Activated naive CD8-positive, alpha-beta T cell treated with anti-CD3 and anti-CD28 coated beads, Interleukin-2, amount 50 U/mL, for 16 hours (primary cell): ENCODE measurements at regions not wholly inside any gene's neighbourhood (a gene's known extent, or its start where the extent isn't known, plus 50 kb on each side); places are given as distances from the start of the nearest gene placed in this dataset.
"Not testable (repeated sequence)": the region's sequence is repeated elsewhere in the genome, so short reads cannot be mapped to it uniquely, and the experiment has no call there.

ENCODE experiments used
- DNase-seq: peaks from one replicate; pipeline ENCODE4 v3.0.0-alpha.2; 2020; ENCODE audit warnings: low read depth, low spot score

DNA sequence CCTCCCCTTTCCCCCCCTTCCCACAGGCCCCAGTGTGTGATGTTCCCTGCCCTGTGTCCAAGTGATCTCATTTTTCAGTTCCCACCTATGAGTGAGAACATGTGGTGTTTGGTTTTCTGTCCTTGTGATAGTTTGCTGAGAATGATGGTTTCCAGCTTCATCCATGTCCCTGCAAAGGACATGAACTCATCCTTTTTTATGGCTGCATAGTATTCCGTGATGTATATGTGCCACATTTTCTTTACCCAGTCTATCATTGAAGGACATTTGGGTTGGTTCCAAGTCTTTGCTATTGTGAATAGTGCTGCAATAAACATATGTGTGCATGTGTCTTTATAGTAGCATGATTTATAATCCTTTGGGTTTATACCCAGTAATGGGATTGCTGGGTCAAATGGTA is 106.0 kb upstream of the CADM1 start:
- not testable (repeated sequence) for DNase-seq

DNA sequence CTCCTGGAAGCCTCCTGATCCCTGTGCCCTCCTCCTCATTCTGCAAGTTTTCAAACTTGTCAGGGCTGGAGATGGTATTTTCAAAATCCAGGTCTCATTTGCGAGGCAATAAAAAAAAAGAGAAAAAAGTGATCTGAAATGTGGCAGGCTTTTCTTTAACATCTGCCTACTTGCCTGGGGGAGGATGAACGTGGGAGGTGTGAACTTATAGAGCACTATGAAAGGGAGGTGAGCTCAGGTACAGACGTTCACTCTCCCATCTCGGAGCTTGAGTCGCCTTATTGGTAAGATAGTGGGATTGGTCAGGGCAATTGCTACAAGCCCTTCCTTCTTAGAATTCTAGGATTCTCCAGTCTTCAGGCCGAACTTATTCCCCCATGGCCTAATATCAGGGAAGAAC is 104.8 kb upstream of the CADM1 start:
- no peak for DNase-seq

DNA sequence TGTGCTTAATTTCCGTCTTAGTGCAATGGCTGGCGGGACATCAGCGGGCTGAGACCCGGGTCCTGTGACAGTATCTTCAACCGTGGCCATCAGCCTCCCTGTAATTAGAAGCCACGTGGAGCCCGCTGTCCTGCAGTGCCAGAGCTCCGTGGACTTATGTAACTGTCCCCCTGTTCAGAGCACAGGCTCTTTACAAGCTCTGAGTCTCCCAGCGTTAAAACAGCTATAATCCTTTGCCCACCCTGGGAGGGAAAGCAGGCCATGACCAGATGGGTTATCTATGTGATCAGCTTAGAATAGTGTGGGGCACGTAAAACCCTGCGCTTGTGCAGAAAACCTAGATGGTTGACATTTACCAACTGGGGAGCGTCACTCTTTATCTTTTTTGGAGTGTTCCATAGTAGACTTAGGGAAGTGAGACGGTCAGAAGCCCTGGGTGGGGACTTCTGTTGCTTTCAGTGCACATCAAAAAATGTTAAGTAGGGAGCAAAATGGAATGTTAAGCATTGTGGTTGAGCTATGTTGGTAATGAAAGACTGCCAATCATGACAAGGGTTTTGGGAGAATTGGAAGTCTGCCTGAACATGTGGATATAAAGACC is 103.5 kb upstream of the CADM1 start:
- no peak for DNase-seq

DNA sequence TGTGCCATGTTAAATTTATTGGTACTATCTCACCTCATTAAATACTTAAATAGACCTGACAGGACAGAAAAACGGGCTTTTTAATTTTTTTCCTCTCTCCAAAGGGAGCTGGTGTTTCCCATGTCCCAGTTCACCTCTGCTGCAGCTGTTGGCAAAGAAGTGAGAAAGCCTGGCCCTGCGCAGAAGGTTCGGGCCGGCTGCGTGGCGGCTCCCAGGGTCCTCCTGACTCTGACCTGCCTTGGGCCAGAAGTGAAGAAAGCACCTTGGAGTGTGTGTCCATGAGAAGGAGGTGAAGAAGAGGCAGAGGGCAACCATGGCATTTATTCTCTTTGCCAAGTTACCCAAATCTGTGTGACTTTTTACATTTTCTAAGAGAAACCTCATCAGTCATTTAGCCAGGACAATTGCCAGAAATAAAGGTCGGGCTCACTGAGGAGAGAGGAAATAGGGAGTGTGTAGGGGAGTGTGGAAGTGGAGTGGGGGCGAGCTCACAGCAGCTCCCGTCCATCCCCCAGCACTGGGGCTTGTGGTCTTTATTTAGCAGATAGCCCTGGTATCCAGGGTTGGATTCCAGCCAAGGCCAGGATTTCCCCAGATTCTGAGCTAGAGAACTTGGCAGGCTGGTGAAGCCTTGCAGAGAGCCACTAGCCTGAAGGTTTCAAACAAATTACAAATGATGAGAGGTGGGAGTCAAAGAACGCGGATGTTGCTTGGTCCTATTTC is 102.4 kb upstream of the CADM1 start:
- no peak for DNase-seq

DNA sequence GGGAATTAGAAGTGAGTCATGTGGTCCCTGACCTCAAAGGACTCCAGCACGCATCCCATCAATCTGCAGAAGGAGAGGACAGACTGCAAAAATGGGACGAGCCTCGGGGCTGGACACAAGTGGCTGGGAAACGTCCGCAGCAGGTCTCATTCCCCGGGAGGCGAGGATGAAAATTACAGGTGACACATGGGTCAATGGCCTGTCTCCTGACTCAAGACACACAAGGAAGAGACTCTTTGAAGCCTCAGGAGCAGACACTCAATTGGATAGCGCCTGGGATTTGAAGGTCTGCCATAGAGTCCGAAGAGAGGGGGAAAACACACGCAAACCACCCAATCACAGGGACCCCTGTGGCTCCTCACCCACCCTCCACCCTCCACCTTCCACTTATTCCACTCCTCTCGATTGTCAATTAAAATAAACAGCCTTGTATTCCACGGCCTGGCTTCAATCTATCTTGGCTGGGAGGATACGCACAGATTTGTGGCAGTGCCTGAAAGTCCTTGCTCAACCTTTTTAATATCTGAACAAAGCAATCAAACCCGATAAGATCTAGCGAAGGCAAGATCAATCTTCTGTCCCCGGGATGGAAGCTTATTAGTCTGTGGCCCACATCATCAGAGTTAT is 101.8 kb upstream of the CADM1 start:
- DNase-seq, result no peak

DNA sequence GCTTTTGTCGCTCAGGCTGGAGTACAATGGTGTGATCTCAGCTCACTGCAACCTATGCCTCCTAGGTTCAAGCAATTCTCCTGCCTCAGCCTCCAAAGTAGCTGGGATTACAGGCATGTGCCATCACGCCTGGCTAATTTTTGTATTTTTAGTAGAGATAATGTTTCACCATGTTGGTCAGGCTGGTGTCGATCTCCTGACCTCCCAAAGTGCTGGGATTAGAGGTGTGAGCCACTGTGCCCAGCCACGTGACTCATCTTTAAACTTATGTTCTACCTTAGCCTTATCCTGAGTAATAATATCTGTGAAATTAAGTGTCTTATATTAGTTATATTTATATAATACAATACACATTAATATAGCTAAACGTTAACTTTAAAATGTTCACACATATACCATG is 101.2 kb upstream of the CADM1 start:
- DNase-seq, result not testable (repeated sequence)

DNA sequence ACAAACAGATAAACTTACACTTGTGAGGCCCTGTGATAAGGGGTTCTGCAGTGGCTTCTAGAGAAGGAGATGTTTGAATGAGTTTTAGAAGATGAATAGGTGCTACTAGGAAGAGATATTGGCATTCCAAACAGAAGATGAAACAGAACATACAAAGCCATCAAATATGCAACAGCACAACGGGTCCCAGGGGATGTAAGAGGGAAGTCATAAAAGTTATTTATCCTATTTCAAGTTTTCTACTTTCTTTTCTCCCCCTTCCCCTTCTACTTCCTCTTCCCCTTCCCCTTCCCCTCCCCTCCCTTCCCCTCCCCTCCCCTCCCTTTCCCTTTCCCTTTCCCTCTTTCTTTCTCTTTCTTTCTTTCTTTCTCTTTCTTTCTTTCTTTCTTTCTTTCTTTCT is 94.9 kb upstream of the CADM1 start:
- no peak for DNase-seq

DNA sequence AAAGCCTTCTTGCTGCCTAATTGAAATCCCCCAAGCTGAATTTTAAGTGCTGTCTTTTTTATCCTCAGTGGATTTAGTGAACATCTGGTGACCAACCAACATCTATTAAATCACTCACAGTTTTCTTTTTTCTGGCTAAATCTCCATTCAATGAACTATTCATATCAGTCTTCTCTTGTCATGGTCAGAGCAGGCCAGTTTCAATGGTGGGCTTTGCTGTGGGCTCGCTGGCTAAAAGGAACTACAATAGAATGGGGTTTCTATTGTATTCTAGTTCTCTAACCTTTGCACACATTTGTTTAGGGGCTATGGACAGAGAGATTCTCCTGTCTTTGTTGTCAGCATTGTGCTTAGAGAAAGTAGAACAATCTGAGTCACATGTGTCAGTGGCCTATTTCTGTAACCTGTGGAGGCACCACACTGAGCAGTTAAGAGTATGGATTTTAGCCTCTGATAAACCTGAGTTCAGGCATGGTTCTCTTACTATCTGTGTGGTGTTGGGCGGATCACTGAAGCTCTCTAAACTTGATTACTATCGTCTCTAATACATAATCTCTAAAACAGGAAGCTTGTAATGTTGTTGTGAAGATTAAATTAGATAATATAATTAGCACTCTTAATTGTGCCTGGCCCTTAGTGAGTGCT is 94.2 kb upstream of the CADM1 start:
- no peak for DNase-seq

DNA sequence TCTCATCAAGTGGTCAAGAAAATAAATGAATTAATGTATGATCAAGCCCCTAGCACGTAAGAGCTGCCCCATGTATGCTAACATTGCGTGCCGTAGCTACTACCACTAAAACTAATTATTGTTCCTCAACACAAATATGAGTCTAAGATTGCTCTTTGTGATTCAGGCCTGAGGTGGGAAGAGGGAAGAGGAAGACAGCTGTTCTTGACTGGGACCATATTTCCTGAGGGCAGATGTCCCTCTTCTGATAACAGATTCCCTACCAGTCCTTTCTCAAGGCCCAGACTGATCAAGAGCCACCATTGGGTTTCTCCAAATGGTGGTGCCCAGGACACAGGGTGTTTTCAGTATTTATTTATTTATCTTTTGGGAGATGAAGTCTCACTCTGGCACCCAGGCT is 87.2 kb upstream of the CADM1 start:
- DNase-seq, result no peak

DNA sequence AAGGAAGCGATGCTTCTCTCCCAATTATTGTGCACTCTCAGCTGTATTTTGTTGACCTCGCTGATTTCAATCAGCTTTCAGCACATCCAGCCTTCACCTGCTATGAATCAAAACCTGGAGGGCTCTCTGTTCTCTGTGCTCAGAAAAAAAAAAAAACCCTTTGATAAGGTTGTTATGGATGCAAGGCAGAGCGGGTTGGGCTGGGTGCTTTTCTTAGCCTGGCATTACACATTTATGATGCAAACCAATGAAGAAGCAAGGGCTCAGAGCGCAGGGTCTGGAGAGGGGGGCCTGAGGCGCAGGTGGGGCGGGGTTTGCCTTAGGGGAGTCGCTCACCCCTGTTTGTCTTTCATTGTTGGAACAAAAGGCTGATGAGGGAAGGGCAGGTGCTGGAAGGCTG is 86.0 kb upstream of the CADM1 start:
- no peak for DNase-seq

DNA sequence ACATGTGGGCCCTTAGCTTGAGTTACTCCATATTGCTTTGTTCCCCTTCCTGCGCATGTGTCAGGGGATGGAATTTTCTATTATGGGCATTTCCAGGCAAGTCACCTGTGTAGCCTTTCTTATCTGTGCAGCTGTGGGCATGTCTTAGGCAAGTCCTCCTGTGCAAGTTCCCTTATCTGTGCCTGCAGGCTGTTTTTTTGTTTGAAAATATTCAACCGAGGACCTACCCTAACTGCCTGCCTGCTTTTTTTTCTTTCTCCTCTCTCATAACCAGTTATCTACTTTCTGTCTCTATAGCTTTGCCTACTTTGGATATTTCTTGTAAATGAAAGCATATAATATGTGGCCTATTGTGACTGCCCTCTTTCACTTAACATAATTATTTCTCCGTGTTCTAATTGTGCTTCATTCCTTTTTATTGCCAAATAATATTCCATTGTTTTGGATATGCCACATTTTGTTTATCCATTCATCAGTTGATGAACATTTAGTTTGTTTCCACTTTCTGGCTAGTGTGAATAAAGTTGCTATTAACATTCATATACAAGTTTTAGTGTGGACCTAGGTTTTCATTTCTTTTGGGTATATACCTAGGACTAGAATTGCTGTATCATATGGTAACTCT is 83.6 kb upstream of the CADM1 start:
- no peak for DNase-seq

DNA sequence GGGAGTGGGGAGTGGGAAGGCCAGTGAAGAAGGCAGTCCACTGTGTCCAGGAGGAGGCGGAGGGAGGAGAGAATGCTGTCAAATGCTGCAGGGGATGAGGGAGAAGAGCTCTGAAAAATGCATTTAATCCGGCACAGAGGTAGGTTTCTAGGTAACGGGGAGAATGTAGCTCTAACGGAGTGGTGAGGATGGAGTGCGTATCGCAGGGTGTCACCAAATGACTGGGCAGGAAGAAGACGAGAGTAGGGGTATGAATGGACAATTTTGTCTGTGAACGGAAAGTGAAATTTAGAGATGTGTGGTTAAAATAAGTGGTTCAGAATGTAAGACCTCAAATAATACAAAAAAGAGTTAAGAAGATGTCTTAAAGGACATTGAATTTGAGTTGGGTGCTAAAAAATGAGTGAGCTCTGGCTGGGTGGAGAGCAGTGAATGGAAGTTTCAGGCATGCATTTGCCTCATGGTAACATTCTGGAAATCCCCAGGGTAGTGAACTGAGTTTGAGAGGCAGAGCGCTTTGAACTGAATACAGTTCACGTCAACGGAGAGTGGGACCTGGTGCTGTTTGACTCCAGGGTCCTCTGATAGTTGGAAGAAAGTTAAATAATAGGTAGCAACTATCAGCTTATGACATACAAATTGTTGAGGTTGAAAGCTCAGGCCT is 81.3 kb upstream of the CADM1 start:
- DNase-seq, result no peak

DNA sequence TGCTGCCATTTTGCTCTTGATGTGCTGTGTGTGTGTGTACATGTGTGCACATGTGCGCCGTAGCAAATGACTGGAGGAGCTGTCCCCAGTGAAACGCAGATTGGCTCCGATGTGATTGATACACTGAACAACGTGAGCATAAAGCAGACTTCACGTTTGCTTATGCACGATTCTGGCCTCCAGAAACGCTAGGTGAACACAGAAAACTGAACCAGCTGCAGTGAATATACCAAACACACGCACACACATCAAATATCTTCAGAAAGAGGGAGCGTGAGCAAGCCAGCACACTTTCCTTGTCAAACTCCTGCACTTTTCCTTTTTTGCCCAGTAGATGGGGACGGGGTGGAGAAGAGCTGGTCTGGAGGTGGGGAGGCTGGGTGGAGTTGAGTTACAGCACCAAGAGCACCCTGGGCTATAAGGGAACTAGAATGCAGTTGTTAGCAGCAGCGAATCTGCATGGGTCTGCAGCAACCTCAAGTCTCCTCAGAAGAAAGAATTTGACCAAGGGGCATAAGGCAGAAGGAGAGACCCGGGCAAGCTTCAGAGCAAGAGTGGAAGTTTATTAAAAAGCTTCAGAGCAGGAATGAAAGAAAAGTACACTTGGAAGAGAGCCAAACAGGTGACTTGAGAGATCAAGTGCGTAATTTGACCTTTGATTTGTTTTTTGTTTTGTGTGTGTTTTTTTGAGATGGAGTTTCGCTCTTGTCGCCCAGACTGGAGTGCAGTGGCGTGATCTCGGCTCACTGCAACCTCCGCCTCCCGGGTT is 77.8 kb upstream of the CADM1 start:
- DNase-seq, result no peak

DNA sequence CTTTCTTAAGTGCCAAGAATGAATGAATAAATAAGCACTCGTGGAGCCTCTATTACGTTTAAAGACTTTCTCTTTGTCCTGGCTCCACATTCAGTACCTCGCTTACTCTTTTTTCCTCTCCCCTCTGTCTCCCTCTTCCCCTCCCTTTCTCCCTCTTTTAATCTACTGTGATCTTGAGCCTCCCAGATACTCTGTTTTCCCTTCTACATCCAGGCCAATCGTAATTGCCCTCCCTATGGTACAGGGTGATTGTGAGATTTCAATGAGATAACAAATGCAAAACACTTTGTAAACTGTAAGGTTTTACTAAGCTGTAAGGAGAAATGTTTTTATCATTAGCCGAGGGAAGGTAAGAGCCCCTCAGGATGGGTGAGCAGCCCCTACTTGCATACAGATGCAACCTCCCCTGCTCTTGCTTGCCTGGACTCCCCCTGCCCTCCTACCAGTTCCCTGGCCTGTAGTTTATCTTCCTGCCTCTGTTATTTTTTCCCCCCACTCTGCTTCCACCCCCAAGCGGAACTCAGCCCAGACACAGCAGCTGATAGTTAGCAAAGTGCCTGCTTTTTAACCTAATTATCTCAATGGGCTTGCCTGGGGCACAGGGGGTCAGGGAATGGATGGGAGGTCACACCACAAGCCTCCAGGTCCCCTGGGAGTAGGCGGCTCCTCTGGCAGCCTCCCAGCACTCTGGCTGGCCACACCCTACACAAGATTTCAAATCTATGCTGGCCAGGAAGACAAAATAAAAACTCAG is 76.9 kb upstream of the CADM1 start:
- DNase-seq, result no peak

DNA sequence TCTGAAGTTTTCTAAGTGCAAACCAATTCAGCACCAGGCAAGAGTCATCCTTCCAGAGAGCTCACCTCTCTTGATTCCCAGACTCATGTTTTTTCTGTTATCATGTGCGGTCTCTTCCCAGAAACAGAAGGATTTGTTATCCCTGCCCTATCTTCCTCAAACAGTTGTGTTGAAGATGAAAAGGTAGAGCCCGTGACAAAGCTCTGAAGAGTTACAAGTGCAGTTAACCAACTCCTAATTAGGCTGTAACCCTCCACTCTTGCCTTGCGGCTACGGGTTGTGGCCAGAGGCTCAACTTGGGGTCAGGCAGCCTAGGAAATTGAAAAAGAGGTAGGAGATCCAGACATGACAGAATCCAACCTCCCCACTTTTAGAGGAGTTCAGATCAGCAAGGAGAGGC is 76.2 kb upstream of the CADM1 start:
- DNase-seq, result no peak

DNA sequence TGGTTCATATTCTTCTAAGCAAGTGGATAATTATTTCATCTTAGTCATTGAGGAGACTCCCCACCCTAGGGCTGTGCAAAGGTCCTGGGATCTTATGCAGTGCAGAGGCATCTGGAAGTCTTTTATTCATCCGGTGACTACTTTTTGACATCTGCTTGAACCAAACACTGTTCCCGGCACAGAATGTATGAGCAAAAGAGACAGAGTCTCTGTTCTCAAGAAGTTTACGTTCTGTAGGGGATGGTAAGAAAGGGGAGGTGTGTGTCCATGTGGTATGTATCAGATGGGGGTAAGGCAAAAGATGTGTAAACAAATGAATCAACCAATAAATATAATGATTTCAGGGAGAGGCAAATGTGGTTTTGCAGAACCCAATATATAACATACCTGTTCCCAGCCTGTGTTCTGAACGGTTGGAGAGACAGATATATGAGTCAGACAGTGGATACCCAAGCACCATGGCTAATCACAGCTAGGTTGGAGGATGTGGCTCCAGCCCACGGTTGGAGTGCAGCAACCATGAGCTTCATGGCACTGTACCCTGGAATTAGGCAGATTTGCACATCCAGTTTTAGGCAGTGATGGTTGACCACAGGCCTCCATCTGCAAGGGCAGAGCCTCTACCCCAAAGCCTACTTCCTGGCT is 75.1 kb upstream of the CADM1 start:
- no peak for DNase-seq

DNA sequence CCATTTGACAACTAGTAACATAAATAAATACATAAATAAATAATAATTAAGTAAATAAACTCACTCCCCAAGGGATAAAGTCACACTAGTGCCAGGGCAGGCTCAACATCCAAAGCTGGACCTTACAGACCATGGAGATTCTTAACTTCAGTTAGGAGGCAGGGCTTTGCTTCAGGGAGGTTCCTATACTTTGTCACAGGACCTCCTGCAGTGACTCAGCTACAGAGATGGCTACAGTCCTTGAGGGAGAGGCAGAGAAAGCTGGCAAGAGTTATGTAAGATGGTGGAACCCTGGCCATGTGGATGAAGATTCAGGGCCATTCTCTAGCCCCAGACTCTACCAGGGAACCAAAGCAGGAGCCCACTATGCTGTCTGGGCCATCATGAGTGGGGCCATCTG is 74.1 kb upstream of the CADM1 start:
- no peak for DNase-seq

DNA sequence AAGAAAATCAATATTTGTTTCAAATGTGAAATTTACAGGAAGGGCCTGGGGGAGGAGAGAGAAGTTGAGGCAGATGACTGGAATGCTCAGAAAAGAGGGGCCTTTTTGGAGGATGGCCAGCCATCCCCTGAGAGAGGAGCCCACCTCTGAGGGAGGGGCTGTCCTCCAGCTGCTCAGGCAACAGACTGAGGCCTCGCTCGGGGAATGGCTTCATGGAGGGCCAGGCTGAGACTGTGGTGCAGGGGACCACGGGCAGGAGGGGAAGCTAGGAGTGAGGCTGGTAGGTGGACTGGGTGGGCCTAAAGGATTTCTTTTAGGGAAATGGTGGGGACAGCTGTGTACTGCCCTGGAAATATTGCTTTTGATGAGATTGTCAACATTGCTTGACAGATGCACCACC is 73.5 kb upstream of the CADM1 start:
- DNase-seq, result no peak

DNA sequence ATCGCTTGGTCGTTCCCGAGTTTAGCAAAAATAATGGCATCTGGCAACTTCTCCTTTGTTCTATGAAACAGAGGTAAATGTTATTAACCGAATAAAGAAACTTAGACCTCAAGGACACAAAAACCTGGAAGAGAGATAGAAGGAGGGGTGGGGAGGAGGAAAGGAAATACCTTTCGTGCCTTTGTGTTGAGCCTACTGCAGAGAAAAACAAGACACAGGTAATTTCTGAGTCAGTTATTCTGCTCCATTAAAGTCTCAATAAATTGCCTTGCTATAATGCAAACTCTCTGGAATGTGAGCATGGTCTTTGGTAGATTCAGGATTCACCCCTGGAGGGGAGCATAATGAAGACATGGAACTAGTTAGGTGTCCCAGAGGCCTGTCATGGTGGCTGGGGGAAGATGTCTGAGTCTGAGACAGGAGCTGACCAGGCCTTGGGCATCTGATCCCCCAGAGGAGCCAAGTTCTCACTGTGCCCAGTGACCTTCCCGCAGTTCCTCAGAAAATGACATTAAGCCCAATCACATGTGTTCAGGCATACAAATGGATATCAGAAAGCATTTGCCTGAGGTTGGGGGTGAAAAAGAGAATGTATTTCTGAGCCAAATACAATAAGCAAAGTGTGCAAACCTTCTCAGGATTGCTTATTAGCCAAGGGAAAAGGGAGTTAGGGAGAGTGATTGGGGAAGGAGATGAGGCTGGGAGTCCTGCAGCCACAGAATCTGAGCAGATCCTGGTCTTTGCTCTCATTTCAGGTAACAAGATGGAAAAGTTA is 72.6 kb upstream of the CADM1 start:
- DNase-seq, result no peak
